ENCODE measurements at regions not wholly inside any gene's neighbourhood (a gene's known extent, or its start where the extent isn't known, plus 50 kb on each side); places are given as distances from the start of the nearest gene placed in this dataset.

GRCh38 chr6:22045261-22045912 is 251.4 kb downstream of the PRL start:
- TF ChIP-seq POLR2AphosphoS5 (IDR thresholded peaks at IDR 0.05) (no peak), CTCF (IDR thresholded peaks at IDR 0.05 in 8 of 11, conservative IDR thresholded peaks at IDR 0.05 in 3 of 11) (no peak), POLR2A (IDR thresholded peaks at IDR 0.05) (no peak)
